Lower lobe of right lung (tissue), 2 donors: ENCODE measurements at regions not wholly inside any gene's neighbourhood (a gene's known extent, or its start where the extent isn't known, plus 50 kb on each side); places are given as distances from the start of the nearest gene placed in this dataset.

Source experiments
- ATAC-seq, 2 donors: fragments of 200-7000 bp; cut with Tn5 transposase; one replicate each; pipeline ENCODE4 v1.9.1; 2020 to 2022; ENCODE audit warnings: mild to moderate bottlenecking in 2 of 2, moderate library complexity in 2 of 2
- DNase-seq: peaks from one replicate; pipeline ENCODE4 v3.0.0-alpha.2; 2020
- H3K27ac ChIP-seq: fragments of 200-600 bp; one replicate; pipeline ENCODE4 v1.8.0; 2022
- H3K27me3 ChIP-seq: fragments of 200-600 bp; one replicate; pipeline ENCODE4 v1.8.0; 2022; ENCODE audit warnings: low read depth
- H3K36me3 ChIP-seq: fragments of 200-600 bp; one replicate; pipeline ENCODE4 v1.8.0; 2022; ENCODE audit warnings: mild to moderate bottlenecking
- H3K4me1 ChIP-seq: fragments of 200-600 bp; one replicate; pipeline ENCODE4 v1.8.0; 2022
- H3K4me3 ChIP-seq: fragments of 200-600 bp; one replicate; pipeline ENCODE4 v1.8.0; 2022; ENCODE audit warnings: mild to moderate bottlenecking
- H3K9me3 ChIP-seq: fragments of 200-600 bp; one replicate; pipeline ENCODE4 v1.8.0; 2022
- intact Hi-C: fragments of 100-400 bp; cut with DNase I; formaldehyde crosslinking; loops from one replicate; pipeline ENCODE4 v1.11.0; 2022
- TF ChIP-seq, protein P1 (sequence below): fragments of 200-600 bp; IDR thresholded peaks from one replicate; pipeline ENCODE4 v1.8.0; 2022; ENCODE audit warnings: antibody characterized with exemption, mild to moderate bottlenecking
- donor health status: DM: no; HTN: yes; CAD: no; lungs with severe emphysema.

DNA sequence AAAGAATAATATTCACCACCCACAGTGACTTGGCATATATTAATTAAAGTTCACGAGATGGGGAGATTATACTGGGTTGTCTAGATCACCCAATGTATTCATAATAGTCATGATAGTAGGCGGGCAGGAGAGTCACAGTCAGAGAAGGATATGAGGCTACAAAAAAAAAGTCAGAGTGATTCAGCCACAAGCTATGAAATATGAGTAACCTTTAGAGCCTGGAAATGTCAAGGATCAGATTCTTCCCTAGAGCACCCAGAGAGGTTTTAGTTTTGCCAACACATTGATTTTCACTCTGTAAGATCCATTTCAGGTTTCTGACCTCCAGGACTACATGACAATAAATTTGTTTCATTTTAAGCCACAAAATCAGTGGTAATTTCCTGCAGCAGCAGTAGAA lies 501.9 kb downstream of the GABRG1 start:
- DNase-seq (no peak), ATAC-seq (no peak)
- TF ChIP-seq, protein P1, sequence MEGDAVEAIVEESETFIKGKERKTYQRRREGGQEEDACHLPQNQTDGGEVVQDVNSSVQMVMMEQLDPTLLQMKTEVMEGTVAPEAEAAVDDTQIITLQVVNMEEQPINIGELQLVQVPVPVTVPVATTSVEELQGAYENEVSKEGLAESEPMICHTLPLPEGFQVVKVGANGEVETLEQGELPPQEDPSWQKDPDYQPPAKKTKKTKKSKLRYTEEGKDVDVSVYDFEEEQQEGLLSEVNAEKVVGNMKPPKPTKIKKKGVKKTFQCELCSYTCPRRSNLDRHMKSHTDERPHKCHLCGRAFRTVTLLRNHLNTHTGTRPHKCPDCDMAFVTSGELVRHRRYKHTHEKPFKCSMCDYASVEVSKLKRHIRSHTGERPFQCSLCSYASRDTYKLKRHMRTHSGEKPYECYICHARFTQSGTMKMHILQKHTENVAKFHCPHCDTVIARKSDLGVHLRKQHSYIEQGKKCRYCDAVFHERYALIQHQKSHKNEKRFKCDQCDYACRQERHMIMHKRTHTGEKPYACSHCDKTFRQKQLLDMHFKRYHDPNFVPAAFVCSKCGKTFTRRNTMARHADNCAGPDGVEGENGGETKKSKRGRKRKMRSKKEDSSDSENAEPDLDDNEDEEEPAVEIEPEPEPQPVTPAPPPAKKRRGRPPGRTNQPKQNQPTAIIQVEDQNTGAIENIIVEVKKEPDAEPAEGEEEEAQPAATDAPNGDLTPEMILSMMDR: no peak
- Histone ChIP-seq H3K9me3 (no peaks in the 10 kb centered on the region), H3K4me3 (no peak overlapping the region), H3K36me3 (no peaks in the 10 kb centered on the region), H3K27me3 (no peaks in the 10 kb centered on the region), H3K27ac (no peak overlapping the region), H3K4me1 (no peaks in the 10 kb centered on the region)
- intact Hi-C loops: no loop called here

DNA sequence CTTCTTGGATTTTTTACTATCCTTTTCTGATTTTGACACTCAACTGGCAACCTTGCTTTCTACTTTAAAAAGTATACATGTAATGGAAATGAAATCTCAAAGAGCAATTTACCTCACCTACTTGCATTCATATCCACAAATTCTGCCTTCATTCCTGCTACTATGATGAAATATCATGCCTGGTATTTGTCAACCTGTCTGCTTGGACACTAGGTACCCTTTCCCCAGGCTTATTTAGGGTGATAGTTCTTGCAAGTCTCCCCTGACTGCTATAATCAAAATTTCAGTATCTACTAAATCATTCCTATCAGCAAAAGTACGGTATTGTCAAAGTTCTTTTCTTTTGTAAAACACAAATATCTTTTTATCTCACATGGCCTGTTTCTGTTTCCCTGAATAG lies 503.0 kb downstream of the GABRG1 start:
- Histone ChIP-seq H3K9me3 (no peaks in the 10 kb centered on the region), H3K27me3 (no peaks in the 10 kb centered on the region), H3K36me3 (no peaks in the 10 kb centered on the region), H3K4me1 (no peaks in the 10 kb centered on the region), H3K4me3 (no peak overlapping the region), H3K27ac (no peak overlapping the region)
- ATAC-seq (no peak), DNase-seq (no peak)
- intact Hi-C loops: no loop called here
- TF ChIP-seq, protein P1: no peak

DNA sequence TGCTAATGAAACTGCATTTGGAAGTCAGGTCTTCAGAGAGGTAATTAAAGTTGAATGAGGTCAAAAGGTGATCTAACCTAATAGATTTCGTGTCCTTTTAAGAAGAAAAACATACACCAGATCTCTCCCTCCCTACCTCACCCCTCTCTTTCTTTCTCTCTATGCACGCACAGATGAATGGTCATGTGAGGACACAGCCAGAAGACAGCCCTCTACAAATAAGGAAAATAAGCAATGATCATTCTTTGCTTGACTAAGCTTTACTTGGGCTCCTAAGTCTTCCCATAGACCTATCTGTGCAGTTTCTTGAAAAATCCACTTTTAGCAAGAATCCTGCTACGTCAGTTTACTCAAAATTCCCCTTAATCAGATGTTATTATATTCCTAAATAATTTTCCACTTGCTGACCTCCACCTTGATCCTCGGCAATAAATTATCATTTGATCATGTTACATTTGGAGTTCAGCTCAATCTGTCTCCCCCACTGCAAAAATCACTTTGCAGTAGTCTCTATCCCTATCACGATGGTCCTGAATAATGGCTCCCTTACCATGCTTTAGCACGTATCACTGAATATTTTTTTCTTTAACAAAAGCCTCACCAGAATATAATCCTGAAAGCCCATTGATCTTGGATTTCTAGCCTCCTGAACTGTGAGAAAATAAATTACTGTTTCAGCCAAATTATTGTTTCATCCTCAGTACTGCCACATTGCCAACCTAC lies 527.3 kb downstream of the GABRG1 start:
- Histone ChIP-seq H3K27ac (no peak overlapping the region), H3K36me3 (no peaks in the 10 kb centered on the region), H3K4me3 (no peak overlapping the region), H3K4me1 (no peaks in the 10 kb centered on the region), H3K9me3 (no peaks in the 10 kb centered on the region), H3K27me3 (no peaks in the 10 kb centered on the region)
- DNase-seq: no peak
- TF ChIP-seq, protein P1: no peak
- intact Hi-C loops: no loop called here
- ATAC-seq: no peak

DNA sequence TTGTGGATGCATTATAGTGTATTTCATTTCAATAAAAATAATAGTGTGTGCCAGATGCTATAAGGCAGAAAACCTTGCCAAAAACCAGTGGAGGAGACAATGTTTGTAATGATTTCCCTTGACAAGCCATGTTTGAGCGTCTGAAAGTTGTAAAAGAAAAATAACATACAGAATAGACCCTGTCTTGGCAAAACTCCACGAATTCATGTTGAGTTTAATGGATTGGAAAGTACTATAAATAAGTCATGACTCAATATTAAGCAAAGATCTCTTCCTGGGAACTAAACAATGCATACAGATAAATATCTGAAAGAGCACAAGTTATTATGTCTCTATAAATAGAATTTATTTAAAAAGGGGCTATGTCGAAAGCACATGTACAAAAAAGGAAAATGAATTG lies 543.5 kb downstream of the GABRG1 start:
- no peaks in the 10 kb centered on the region for H3K36me3 ChIP-seq
- H3K27ac ChIP-seq: no peak overlapping the region
- H3K27me3 ChIP-seq: no peaks in the 10 kb centered on the region
- no peak overlapping the region for H3K4me3 ChIP-seq
- no peaks in the 10 kb centered on the region for H3K9me3 ChIP-seq
- intact Hi-C loops: no loop called here
- H3K4me1 ChIP-seq: no peaks in the 10 kb centered on the region
- TF ChIP-seq, protein P1: no peak
- DNase-seq: no peak
- ATAC-seq: no peak

DNA sequence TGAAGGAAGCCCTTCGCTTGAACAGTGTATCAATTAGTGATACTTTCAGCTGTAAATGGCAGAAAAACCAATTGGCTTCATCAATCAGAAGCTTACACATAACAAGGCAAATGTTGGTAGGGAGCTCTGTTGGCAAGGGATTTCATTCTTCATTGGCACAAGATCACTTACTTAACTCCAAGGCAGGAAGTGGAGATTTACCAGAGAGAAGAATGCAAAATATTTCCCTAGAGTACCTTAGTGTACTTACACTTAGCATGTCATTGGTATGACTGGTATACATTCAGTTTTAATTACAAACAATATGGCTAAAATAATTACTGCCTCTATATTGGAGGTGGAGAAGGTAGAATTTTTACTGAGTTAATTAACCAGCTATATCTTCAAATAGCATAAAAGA lies 545.0 kb downstream of the GABRG1 start:
- Histone ChIP-seq H3K36me3 (no peaks in the 10 kb centered on the region), H3K27me3 (no peaks in the 10 kb centered on the region), H3K27ac (no peak overlapping the region), H3K4me1 (no peaks in the 10 kb centered on the region), H3K9me3 (no peaks in the 10 kb centered on the region), H3K4me3 (no peak overlapping the region)
- TF ChIP-seq, protein P1: no peak
- DNase-seq: no peak
- no peak for ATAC-seq
- intact Hi-C loops: no loop called here
